Nephron (organoid): ENCODE measurements at regions not wholly inside any gene's neighbourhood (a gene's known extent, or its start where the extent isn't known, plus 50 kb on each side); places are given as distances from the start of the nearest gene placed in this dataset.

Source experiments
- H3K27ac Mint-ChIP-seq, 3 experiments: 2 replicates each; pipeline ENCODE4 v1.8.0; 2020; ENCODE audit warnings: mixed read lengths in 3 of 3, mild to moderate bottlenecking in 2 of 3, moderate library complexity in 1 of 3
- H3K27me3 Mint-ChIP-seq: 2 replicates; pipeline ENCODE4 v1.8.0; 2021; ENCODE audit warnings: low read depth, mild to moderate bottlenecking, moderate library complexity, mixed read lengths
- H3K36me3 Mint-ChIP-seq: 2 replicates; pipeline ENCODE4 v1.8.0; 2020; ENCODE audit warnings: low read depth, mixed read lengths
- H3K4me1 Mint-ChIP-seq: 2 replicates; pipeline ENCODE4 v1.8.0; 2020; ENCODE audit warnings: mixed read lengths
- H3K4me3 Mint-ChIP-seq, 3 experiments: 2 replicates each; pipeline ENCODE4 v1.8.0; 2020; ENCODE audit warnings: mild to moderate bottlenecking in 3 of 3, mixed read lengths in 3 of 3, moderate library complexity in 2 of 3
- H3K9me3 Mint-ChIP-seq: 2 replicates; pipeline ENCODE4 v1.8.0; 2020; ENCODE audit warnings: mixed read lengths
- CTCF ChIP-seq, 3 experiments: fragments of 200-600 bp; sonication (generic); IDR thresholded peaks; one replicate each; pipeline ENCODE4 v1.5.0; 2021; ENCODE audit warnings: antibody characterized with exemption in 3 of 3; ENCODE audit not compliant: unreplicated experiment in 3 of 3

GRCh38 chr2:234601213-234601612 is 104.3 kb upstream of the ARL4C start:
- Mint-ChIP-seq H3K4me3 (no peak overlapping the region), H3K36me3 (no peaks in the 10 kb centered on the region), H3K4me1 (no peaks in the 10 kb centered on the region), H3K27ac (no peak overlapping the region), H3K27me3 (peaks cover 17% of the 10 kb centered on the region), H3K9me3 (peaks cover 3% of the 10 kb centered on the region)
- TF ChIP-seq CTCF (IDR thresholded peaks at IDR 0.05; ENCODE audit: unreplicated experiment in 3 of 3) = no peak

GRCh38 chr2:234597576-234597861 is 100.6 kb upstream of the ARL4C start:
- Mint-ChIP-seq H3K27me3 (peaks cover 10% of the 10 kb centered on the region), H3K9me3 (peaks cover 3% of the 10 kb centered on the region), H3K27ac (no peak overlapping the region), H3K36me3 (no peaks in the 10 kb centered on the region), H3K4me3 (no peak overlapping the region), H3K4me1 (no peaks in the 10 kb centered on the region)
- TF ChIP-seq CTCF (IDR thresholded peaks at IDR 0.05; ENCODE audit: unreplicated experiment in 3 of 3) = no peak

- H3K27ac Mint-ChIP-seq = no peak overlapping the region
- peaks cover 2% of the 10 kb centered on the region for H3K9me3 Mint-ChIP-seq
- H3K4me1 Mint-ChIP-seq = no peaks in the 10 kb centered on the region
- TF ChIP-seq CTCF (IDR thresholded peaks at IDR 0.05; ENCODE audit: unreplicated experiment in 3 of 3) = no peak
- no peak overlapping the region for H3K4me3 Mint-ChIP-seq
- peaks cover 15% of the 10 kb centered on the region for H3K27me3 Mint-ChIP-seq
- no peaks in the 10 kb centered on the region for H3K36me3 Mint-ChIP-seq
Measured at GRCh38 chr2:234596696-234597575, 100.1 kb upstream of the ARL4C start.

- Mint-ChIP-seq H3K4me1 (no peaks in the 10 kb centered on the region), H3K4me3 (no peak overlapping the region), H3K9me3 (no peaks in the 10 kb centered on the region)
Measured at GRCh38 chr2:234595829-234596228, 98.9 kb upstream of the ARL4C start.

GRCh38 chr2:234594715-234595114 is 97.8 kb upstream of the ARL4C start:
- Mint-ChIP-seq H3K4me1 (no peaks in the 10 kb centered on the region), H3K27ac (no peak overlapping the region), H3K9me3 (no peaks in the 10 kb centered on the region), H3K4me3 (no peak overlapping the region), H3K27me3 (peaks cover 22% of the 10 kb centered on the region), H3K36me3 (no peaks in the 10 kb centered on the region)
- no peak for TF ChIP-seq CTCF (IDR thresholded peaks at IDR 0.05; ENCODE audit: unreplicated experiment in 3 of 3)

More at GRCh38 chr2:234595829-234596228, 98.9 kb upstream of the ARL4C start:
- H3K27ac Mint-ChIP-seq = no peak overlapping the region
- H3K36me3 Mint-ChIP-seq = no peaks in the 10 kb centered on the region
- H3K27me3 Mint-ChIP-seq = peaks cover 18% of the 10 kb centered on the region
- TF ChIP-seq CTCF (IDR thresholded peaks at IDR 0.05; ENCODE audit: unreplicated experiment in 3 of 3) = no peak

- no peaks in the 10 kb centered on the region for H3K9me3 Mint-ChIP-seq
- no peak for TF ChIP-seq CTCF (IDR thresholded peaks at IDR 0.05; ENCODE audit: unreplicated experiment in 3 of 3)
- no peak overlapping the region for H3K27ac Mint-ChIP-seq
- H3K4me1 Mint-ChIP-seq = no peaks in the 10 kb centered on the region
- H3K4me3 Mint-ChIP-seq = no peak overlapping the region
- peaks cover 24% of the 10 kb centered on the region for H3K27me3 Mint-ChIP-seq
- H3K36me3 Mint-ChIP-seq = no peaks in the 10 kb centered on the region
Measured at GRCh38 chr2:234593636-234594035, 96.8 kb upstream of the ARL4C start.
